ENCODE measurements at regions not wholly inside any gene's neighbourhood (a gene's known extent, or its start where the extent isn't known, plus 50 kb on each side); places are given as distances from the start of the nearest gene placed in this dataset.
A peak's percentile ranks its signal among the peaks of the same experiment; 100 is the strongest.

DNA sequence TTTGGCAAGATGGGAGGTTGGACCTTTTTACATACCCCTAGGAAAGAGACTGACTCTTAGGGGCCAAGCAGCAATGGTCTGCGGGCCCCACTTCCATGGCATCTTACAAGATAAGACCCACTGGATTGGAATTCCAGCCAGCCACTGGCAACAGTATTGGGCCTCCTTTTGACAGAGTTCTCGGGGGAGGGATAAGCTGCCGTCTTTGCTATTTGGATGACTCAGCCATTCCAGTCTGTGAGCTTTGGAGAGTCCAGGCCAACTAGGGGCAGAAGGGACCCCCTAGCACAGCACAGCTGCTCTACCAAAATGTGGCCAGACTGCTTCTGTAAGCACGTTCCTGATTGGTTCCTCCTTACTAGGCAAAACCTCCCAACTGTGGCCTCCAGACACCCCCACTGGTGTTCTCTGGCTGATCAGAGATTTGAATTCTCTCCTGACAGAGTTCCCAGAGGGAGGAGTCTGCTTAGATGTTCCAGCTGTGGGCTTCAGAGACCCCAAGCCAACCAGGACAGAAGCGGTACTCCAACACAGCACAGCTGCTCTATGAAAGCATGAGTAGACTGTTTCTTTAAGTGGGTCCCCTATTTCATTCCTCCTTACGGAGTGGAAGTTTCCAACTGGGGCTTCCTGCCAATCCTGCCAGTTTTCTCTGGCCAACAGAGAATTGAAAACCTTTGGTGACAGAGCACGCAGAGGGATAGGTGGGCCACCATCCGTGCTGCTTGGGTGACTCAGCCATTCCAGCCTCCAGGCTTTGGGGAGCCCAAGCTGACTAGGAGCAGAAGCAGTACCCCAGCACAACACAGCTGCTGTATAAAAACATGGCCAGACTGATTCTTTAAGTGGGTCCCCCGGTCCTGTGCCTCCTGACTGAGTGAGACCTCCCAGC, 672.1 kb upstream of the RIOK2 start:
- no peak for DNase-seq

DNA sequence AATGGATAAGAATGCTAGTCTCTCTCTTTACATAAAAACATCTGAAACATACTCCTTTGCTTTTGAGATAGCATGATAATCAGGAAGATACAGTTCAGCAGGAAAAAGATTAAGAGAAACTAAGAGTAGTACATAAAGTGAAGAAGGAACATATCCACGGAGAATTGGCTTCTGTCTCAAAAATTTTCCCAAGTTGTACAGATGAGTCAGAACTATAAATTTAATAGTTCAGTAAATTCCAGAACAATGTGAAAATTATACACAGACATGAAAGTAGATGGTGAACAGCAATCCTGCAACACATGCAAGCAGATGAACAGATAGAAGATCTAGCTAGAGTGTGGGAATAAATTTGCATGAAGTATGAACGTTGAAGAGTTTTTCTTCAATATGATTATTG, 691.4 kb upstream of the RIOK2 start:
- no peak for DNase-seq

DNA sequence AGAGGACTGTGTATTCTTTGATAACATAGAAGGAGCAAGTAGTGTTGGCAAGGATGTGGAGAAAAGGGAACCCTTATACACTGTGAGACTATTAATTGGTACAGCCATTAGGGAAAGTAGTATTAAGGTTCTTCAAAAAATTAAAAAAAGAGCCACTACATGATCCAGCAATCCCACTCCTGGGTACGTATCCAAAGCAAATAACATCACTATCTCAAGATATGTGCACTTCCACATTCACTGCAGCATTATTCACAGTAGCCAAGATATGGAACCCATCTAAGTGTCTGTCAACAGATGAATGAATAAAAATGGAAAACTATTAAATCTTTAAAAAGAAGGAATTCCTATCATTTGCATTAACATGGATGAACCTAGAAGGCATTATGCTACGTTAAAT, 693.2 kb upstream of the RIOK2 start:
- DNase-seq: no peak

DNA sequence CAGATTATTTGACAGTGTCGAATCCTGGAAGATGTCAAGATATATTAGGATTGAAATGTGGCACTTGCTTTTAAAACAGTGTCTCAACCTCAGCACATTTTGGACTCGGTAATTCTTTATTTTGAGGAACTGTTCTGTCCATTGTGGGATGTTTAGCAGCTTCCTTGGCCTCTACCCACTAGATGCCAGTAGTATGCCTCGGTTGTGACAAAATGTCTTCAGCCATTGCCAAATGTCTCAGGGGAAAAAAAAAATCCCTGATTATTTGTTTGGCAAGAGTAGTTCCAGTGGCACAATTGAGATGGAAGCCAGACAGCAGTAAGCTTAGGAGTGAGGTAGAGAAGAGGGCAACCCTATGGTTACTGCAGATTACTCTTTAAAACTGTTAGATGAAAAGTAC, 694.5 kb upstream of the RIOK2 start:
- no peak for DNase-seq

DNA sequence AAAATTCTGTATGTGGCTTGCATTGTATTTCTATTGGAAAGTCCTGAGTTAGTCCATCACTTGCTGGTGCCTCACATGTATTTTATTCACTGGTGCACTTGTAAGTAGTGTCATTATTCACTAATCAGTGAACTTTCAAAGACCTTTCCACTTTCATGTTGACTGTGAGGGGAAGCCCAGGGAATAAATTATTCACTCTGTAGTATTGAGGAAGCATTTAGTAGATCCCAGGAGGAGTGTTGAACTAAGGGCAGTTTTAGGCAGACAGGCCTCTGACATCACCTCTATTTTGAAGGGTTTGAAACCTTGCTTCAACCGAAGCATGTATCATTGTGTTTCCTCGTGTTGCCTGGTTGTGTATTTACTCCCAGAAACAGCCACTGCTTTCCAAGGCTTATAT, 705.4 kb upstream of the RIOK2 start:
- peak in 1 of 2 experiments; percentile 6 for DNase-seq

DNA sequence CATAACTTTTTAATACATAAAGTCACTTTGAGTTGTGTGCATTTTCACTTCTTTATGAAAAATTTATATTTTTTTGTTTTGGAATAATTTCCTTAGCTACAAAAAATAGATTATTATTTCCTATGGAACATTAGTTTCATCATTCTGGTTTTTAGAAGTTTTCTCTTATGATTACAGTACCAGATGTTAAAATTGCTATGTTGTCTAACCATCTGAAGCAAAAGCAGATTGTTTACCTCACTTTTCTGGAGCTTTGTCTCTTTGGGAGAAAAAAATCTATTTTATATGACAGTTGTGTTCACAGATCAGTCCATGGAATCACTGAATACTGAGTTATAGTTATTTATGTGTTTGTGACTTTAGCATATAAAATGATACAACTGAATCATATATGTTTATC, 708.9 kb upstream of the RIOK2 start:
- DNase-seq: no peak

DNA sequence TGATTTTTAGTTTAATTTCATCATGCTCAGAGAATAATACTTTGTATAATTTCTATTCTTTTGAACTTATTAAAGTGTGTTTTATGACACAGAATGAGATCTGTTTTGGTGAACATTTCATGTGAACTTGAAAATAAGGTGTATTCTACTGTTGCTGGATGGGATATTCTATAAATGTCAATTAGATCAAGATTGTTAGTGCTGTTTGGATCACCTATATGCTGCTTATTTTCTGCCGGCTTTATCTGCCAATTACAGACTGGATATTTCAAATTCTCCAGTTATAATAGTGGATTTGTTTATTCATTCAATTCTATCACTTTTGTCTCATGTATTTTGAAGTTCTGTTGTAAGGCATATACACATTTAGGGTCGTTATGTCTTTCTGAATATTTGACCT, 720.7 kb upstream of the RIOK2 start:
- no peak for DNase-seq

DNA sequence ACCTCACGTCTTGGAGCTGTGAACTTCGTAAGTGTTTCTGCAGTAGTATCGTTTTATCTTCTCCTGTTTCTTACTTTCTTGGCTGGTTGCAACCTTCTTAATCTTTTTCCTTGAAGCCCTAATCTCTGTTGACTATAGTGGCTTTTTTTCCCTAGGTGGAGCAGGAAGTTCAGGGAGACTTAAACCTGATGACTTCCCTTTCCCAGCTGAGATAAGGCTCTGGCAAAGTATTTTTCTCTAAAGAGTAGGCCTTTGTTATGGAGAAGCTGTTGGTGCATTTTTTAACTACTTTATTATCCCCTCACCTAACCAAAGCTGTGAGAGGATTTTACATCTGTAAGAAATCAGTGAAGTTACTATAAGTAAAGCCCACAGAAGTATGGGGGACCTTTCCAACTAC, 723.1 kb upstream of the RIOK2 start:
- DNase-seq: no peak

DNA sequence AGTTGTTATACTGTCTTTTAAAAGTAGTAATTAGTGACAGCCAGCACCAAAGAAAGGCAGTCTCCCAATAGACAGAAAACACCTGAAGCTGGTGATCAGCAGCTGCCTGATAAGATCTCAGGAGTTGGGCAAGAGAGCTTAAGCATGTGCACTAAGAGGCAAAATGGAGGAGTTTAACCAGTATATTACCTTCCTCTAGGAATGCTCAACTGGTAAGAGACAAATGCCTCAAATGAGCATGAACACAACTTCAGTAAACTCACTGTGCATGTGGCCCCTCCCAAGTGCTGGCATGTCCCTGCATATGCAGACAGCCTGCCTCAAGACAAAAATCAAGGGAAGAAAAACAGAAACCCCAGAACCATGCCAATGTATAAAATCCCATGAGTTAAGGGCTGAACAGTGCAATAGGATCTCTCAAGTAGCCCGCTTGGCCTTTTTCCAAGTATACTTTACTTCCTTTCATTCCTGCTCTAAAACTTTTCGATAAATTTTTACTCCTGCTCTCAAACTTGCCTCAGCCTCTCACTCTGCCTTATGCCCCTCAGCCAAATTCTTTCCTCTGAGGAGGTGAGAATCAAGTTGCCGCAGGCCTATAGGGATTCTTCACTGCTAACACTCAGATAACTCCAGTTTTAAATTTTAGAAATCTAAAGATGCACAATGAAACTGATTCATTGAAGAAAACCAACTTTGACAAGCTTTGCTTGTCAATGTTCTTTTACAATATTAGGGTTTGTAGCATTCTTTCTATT, 724.8 kb upstream of the RIOK2 start:
- DNase-seq: no peak

DNA sequence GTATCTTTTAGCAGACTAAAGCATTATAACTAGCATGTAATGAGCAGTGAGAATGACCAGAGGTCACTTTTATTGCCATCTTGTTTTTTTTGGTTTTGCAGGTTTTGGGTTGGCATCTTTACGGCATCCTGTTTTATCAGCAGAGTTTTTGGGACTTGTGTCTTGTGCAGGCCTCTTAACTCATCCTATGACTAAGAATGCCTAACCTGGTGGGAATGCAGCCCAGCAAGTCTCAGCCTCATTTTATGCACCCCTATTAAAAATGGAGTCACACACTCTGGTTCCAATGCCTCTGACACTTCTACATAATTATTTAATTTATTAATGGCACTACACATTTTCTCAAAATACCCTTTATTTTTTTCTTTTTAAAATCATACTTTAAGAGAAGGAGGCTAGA, 726.5 kb upstream of the RIOK2 start:
- no peak for DNase-seq

DNA sequence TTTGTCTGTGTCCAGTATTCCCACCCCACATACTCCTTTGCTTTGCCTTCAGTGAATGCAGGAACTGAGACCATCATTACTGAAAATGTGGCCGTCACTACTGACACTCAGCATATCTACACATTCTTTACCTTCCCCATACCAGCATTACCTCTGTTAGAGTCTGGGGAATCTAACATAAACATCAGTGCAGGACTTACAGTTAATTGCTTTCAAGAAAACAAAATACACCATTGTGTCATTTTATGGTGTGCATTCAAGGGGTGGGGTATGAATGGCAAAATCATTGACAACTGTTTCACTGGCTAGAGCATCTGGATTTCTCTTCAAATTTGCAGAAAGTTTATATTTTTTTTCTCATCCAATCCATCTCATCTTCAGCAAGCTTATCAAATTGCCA, 731.4 kb upstream of the RIOK2 start:
- DNase-seq: no peak

DNA sequence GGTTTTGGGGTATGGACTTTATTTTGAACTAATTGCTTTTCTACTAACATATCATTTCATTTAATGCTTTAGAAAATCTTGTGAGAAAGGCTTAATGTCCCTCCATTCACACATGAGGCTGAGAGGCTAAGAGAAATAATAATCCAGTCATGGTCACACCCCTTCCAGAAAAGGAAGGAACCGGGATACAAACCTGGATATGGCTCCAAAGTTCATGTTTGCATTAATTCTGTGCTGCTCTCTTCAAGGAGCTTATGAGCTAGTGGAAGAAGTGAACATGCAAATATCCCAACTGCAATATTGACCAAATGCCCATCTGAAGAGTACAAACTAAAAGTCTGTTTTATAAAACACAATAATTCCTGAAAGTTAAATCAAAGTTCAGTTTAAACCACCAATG, 732.1 kb upstream of the RIOK2 start:
- DNase-seq: no peak

DNA sequence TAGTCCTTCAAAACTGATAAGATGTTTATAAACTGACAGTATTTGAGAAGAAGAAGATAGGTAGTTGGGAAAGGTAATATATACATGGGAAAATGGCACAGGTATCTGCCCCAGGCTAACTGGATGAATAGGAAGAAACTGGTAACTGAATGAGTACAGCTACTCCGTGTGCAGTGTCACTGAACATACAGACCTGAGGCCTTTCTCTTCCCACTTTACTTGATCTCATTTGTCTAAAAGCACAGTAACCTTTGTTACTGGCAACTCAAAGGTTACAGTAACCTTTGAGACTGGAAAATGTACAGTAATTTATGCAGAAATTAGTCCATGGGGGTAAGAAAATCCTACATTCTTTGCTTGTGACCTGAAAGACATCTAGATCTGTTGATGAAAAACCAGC, 735.0 kb upstream of the RIOK2 start:
- DNase-seq: no peak

DNA sequence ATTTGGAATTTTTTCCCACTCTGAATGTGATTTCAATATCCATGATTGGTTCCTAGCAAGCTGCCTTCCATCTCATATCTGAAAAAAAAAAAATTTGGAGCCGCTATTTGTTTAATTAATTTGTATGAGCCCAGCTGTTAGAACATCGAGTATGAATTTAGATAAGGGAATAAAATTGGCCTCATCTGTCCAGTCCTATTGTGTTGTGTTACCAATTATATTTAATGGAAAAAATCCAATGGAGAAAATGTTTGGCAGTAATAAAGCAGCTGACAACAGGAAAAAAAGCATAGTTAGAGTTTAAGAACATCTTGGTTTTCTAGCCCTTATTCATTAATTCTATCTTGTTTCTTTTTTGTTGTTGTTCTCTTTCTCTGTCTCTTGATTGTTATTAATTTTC, 735.6 kb upstream of the RIOK2 start:
- DNase-seq: no peak

DNA sequence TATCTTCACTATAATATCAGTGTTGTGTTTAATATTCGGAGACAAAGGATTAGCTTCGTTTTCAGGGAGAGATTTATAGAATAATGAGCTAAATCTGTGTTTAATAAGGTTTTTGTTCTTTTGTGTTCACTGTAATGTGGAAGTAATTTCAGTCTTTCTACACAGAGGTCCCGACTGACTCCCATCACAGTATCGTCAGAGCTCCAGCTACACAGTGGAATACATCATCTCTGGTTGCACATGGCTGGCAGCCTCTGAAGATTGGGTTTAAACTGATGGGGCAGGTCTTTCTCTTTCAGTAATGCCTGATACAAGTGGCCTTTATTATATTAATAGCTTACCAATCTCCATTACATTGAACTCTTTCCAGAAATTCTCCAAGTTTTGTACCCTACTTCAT, 736.7 kb upstream of the RIOK2 start:
- DNase-seq: no peak

DNA sequence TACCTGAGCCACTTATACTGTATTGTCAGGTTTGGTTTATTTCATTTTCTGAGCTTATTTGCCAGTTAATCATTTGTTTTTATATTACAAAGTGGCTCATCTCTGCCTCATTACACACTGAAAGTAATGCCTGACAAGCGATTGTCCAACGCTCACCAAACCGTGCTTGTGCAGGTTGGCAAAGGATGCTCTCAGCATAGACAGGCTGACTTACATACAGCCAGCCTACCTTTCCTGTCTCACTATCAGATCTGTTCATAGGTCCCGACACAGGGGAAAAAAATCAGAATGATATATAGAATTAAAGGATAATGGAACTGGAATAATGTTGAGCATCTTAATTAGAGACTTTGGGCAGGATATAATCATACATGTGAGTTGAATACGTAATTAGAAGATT, 739.7 kb upstream of the RIOK2 start:
- no peak for DNase-seq

DNA sequence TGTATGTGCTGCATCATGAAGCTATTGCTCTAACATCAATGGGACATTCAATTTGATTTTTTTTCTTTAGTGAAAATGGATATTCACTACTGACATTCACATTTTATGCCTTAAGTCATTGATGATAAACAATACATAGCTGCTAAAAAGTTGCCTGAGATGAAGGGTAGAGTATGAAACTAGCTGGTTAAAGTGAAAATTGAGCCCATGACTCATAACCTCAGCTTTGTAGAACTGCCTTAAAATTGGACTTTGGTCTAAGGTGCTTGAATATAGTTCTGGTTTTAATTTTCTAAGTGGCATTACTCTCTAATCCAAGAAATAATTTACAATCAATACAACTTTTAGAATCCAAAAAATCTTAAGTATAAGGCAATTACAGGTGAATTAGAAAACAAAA, 740.4 kb upstream of the RIOK2 start:
- no peak for DNase-seq

DNA sequence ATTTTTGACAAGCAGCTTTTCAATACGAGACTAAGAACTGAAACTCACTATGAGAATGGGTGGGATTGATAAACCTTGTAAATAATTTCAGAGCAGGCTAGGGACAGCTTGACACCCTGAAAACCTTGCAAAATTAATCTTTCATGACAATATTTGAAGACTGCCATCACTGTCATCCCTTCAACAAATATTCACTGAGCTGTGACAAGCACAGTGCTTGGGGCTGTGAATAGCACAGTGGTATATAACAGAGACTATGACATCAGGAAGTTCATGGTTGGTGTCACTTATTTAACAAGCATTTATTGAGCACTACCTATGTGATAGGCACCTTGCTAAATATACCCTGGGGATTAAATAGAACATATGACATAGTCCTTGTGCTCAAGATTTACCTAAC, 741.0 kb upstream of the RIOK2 start:
- DNase-seq: no peak

DNA sequence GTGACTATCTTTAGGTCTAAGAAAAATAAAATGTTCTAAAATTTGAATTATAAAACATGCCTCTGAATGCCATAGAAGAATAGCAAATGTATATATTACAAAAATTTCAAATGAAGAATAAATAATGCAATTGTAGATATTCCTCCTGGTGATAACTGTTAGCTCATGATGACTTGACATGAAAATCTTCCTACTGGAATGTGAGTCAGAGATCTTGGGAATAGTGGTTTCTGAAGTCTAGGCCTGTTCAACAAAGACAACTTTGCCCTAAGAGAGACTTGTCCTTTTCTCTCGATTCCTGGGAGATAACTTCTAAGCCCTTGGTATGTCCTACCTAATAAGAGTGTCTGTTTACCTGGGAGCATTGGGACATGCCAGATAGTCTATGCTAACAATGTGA, 746.3 kb upstream of the RIOK2 start:
- no peak for DNase-seq

DNA sequence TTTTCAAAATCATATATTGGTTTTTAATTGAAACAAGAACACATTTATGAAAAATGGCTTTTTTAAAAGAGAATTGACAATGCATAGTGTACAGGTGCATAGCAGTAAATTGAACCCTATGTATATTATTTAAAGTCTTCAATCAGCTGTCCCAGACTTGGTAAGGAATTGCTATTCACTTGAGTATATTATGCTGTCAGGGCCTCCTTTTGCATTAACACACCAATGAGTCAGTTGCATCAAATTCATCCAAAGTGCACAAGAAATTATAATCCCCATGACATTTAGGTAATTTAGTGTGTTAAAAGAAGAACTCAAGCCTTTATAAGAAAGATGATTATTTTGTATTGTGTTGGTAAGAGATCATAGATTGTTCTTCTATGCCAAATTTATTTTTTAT, 748.8 kb upstream of the RIOK2 start:
- no peak for DNase-seq

DNA sequence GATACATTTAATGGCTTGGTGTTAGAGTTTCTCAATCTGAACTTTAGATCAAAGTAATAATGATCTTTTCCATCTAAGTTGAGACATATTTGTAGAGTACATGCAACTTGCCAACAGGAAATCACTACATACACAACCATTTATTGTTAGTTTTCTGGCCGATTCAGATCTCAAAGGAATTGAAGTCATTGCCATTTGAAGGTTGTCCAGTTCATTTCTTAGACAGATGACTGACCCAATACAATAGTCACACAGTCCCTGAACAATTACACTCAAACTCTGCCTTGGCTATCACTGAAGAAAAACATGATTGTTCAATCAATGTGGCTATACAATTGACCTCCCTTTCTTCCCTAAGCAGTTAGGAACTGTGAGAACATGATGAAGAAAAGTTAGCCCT, 753.2 kb upstream of the RIOK2 start:
- DNase-seq: no peak

DNA sequence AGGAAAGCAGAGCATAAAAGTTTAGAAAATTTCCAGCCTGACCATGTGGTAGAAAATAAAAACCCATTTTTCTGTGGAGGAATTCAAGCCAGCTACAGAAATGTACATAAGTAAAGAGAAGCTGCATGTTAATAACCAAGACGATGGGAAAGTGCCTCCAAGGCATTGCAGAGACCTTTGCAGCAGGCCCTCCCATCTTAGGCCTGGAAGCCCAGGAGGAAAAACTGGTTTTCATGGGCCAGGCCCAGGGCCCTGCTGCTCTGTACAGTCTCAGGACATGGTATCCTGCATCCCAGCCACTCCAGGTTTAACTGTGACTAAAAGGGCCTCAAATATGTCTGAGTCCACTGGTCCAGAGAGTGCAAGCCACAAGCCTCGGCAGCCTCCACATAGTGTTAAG, 754.8 kb upstream of the RIOK2 start:
- no peak for DNase-seq

DNA sequence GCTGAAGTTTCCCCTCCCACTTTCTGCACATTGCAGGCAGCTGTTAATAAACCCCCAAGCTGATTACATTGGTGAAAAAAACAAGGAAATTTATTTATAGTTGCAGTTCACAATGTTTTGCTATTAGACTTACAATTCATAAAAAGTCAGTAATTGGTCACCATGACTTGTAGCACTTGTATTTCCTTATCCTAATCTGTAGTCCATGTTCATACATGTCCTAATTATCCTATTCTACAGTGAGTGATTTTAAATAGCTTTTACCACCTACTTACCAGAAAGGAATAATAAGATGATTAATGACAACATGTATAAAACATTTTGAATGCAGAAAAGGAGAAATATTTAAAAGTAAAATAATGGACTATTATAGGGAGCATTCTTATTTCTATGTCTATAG, 760.0 kb upstream of the RIOK2 start:
- DNase-seq: no peak

DNA sequence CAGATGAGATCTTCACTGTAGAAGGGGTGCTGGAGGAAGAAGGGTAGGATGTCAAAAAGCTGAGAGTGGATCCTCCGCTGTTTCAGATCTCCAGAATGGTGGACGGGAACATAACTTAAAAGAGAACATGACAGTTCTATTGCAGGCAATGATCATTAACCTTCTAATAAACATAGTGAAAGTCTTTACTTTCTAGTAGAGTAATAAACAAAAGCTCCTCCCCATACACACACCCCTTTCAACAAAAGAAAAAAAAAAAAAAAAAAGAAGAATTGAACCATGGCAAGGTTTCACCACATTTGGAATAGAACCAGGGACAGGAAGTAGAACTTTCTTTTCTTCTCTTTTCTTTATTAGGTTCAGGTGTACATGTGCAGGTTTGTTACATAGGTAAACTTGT, 768.1 kb upstream of the RIOK2 start:
- DNase-seq: no peak

DNA sequence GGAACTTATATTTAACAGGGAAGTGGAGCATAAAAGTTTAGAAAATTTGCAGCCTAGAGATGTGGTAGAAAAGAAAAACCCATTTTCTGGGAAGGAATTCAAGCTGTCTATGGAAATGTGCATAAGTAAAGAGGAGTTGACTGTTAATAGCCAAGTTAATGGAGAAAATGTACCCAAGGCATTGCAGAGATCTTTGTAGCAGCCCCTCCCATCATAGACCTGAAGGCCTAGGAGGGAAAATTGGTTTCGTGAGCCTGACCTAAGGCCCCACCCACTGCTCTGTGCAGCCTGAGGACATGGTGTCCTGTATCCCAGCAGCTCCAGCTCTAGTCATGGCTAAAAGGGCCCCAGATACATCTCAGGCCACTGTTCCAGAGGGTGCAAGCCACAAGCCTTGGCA, 772.4 kb upstream of the RIOK2 start:
- no peak for DNase-seq
